ENCODE measurements at regions not wholly inside any gene's neighbourhood (a gene's known extent, or its start where the extent isn't known, plus 50 kb on each side); places are given as distances from the start of the nearest gene placed in this dataset.

GRCh38 chrX:78388663-78389062 lies 61.3 kb upstream of the CYSLTR1 start:
- DNase-seq, result no peak
- peaks cover 61% of the 10 kb centered on the region for H3K9me3 Mint-ChIP-seq
- H3K27me3 Mint-ChIP-seq (ENCODE audit: low read depth, poor library complexity), result no peaks in the 10 kb centered on the region
- H3K36me3 Mint-ChIP-seq (ENCODE audit: low read depth), result no peaks in the 10 kb centered on the region
- no peak overlapping the region for H3K27ac Mint-ChIP-seq
- no peak for TF ChIP-seq CTCF (IDR thresholded peaks at IDR 0.05)
- no peak overlapping the region for H3K4me3 Mint-ChIP-seq
- no peaks in the 10 kb centered on the region for H3K4me1 Mint-ChIP-seq

GRCh38 chrX:78387364-78387763 lies 60.0 kb upstream of the CYSLTR1 start:
- TF ChIP-seq CTCF (IDR thresholded peaks at IDR 0.05), result no peak
- Mint-ChIP-seq H3K9me3 (peaks cover 64% of the 10 kb centered on the region), H3K27me3 (ENCODE audit: low read depth, poor library complexity) (no peaks in the 10 kb centered on the region), H3K4me1 (no peaks in the 10 kb centered on the region), H3K27ac (no peak overlapping the region), H3K36me3 (ENCODE audit: low read depth) (no peaks in the 10 kb centered on the region), H3K4me3 (no peak overlapping the region)
- no peak for DNase-seq

GRCh38 chrX:78384486-78384885 lies 57.1 kb upstream of the CYSLTR1 start:
- no peak for TF ChIP-seq CTCF (IDR thresholded peaks at IDR 0.05)
- no peak overlapping the region for H3K4me3 Mint-ChIP-seq
- no peaks in the 10 kb centered on the region for H3K4me1 Mint-ChIP-seq
- no peaks in the 10 kb centered on the region for H3K36me3 Mint-ChIP-seq (ENCODE audit: low read depth)
- no peak for DNase-seq
- H3K27me3 Mint-ChIP-seq (ENCODE audit: low read depth, poor library complexity), result no peaks in the 10 kb centered on the region
- H3K9me3 Mint-ChIP-seq, result peaks cover 64% of the 10 kb centered on the region
- H3K27ac Mint-ChIP-seq, result no peak overlapping the region

GRCh38 chrX:78383594-78383993 lies 56.2 kb upstream of the CYSLTR1 start:
- no peak overlapping the region for H3K4me3 Mint-ChIP-seq
- peaks cover 62% of the 10 kb centered on the region for H3K9me3 Mint-ChIP-seq

GRCh38 chrX:78378476-78379115 lies 51.2 kb upstream of the CYSLTR1 start:
- H3K4me1 Mint-ChIP-seq, result no peaks in the 10 kb centered on the region
- no peak for TF ChIP-seq CTCF (IDR thresholded peaks at IDR 0.05)
- no peaks in the 10 kb centered on the region for H3K36me3 Mint-ChIP-seq (ENCODE audit: low read depth)
- H3K9me3 Mint-ChIP-seq, result peaks cover 38% of the 10 kb centered on the region
- H3K27ac Mint-ChIP-seq, result no peak overlapping the region
- H3K27me3 Mint-ChIP-seq (ENCODE audit: low read depth, poor library complexity), result no peaks in the 10 kb centered on the region
- no peak for DNase-seq
- no peak overlapping the region for H3K4me3 Mint-ChIP-seq

More at GRCh38 chrX:78383594-78383993, 56.2 kb upstream of the CYSLTR1 start:
- H3K36me3 Mint-ChIP-seq (ENCODE audit: low read depth), result no peaks in the 10 kb centered on the region
- no peak for DNase-seq
- H3K27ac Mint-ChIP-seq, result no peak overlapping the region
- TF ChIP-seq CTCF (IDR thresholded peaks at IDR 0.05), result no peak
- H3K27me3 Mint-ChIP-seq (ENCODE audit: low read depth, poor library complexity), result no peaks in the 10 kb centered on the region
- H3K4me1 Mint-ChIP-seq, result no peaks in the 10 kb centered on the region

All from nephron progenitor cell (in vitro differentiated cells).